Natural killer cell (primary cell): ENCODE measurements at regions not wholly inside any gene's neighbourhood (a gene's known extent, or its start where the extent isn't known, plus 50 kb on each side); places are given as distances from the start of the nearest gene placed in this dataset.

Source experiments
- ATAC-seq, 3 donors: fragments of 150-1000 bp in 2 of 3; fragments of 200-7000 bp in 1 of 3; cut with Tn5 transposase; 1 replicate in 1 of 3; 2 replicates in 2 of 3; pipeline ENCODE4 v1.10.0; 2021; ENCODE audit warnings: mild to moderate bottlenecking in 2 of 3, moderate library complexity in 2 of 3
- DNase-seq, 2 donors: peaks; one replicate each; pipeline versions ENCODE4 v3.0.0 to v3.0.0-alpha.2; 2013 to 2021; ENCODE audit warnings: mixed read lengths in 1 of 2
- H3K27ac ChIP-seq: one replicate; pipeline ENCODE4 v1.5.1; 2013; ENCODE audit warnings: mild to moderate bottlenecking, low read length
- H3K27me3 ChIP-seq: one replicate; pipeline ENCODE4 v1.6.1; 2013; ENCODE audit warnings: low read length; ENCODE audit not compliant: control insufficient read depth, insufficient read depth
- H3K36me3 ChIP-seq: one replicate; pipeline ENCODE4 v1.6.1; 2013; ENCODE audit warnings: low read length; ENCODE audit not compliant: control insufficient read depth, insufficient read depth
- H3K4me1 ChIP-seq: one replicate; pipeline ENCODE4 v1.6.1; 2013; ENCODE audit warnings: low read length; ENCODE audit not compliant: control insufficient read depth, insufficient read depth
- H3K4me3 ChIP-seq: one replicate; pipeline ENCODE4 v1.5.1; 2013; ENCODE audit warnings: low read length
- H3K9me3 ChIP-seq: one replicate; pipeline ENCODE4 v1.6.1; 2013; ENCODE audit warnings: low read length; ENCODE audit not compliant: control insufficient read depth, insufficient read depth
- H3K27ac Mint-ChIP-seq, 2 donors: one replicate each; pipeline ENCODE4 v1.8.0; 2022; ENCODE audit warnings: mild to moderate bottlenecking in 2 of 2, mixed read lengths in 2 of 2, moderate library complexity in 1 of 2
- H3K27me3 Mint-ChIP-seq, 2 donors: one replicate each; pipeline ENCODE4 v1.8.0; 2022; ENCODE audit warnings: low read depth in 2 of 2, mixed read lengths in 2 of 2
- H3K36me3 Mint-ChIP-seq: one replicate; pipeline ENCODE4 v1.8.0; 2022; ENCODE audit warnings: mixed read lengths
- H3K4me1 Mint-ChIP-seq, 2 donors: one replicate each; pipeline ENCODE4 v1.8.0; 2022; ENCODE audit warnings: mixed read lengths in 2 of 2
- H3K4me3 Mint-ChIP-seq: one replicate; pipeline ENCODE4 v1.8.0; 2022; ENCODE audit warnings: mild to moderate bottlenecking, moderate library complexity, mixed read lengths
- H3K9me3 Mint-ChIP-seq, 2 donors: one replicate each; pipeline ENCODE4 v1.8.0; 2022; ENCODE audit warnings: mixed read lengths in 2 of 2
- CTCF ChIP-seq: fragments of 200-600 bp; IDR thresholded peaks from one replicate; pipeline ENCODE4 v1.8.0; 2022; ENCODE audit warnings: antibody characterized with exemption
- WGBS: methylation state at CpG from one replicate; pipeline ENCODE4 v1.1.7; 2013; ENCODE audit warnings: missing lambda C conversion rate; ENCODE audit not compliant: insufficient coverage; 5-methylcytosine and 5-hydroxymethylcytosine counted together
- intact Hi-C: fragments of 100-400 bp; cut with micrococcal nuclease; formaldehyde crosslinking; loops from one replicate; pipeline ENCODE4 v1.14.2; 2022

GRCh38 chr13:23022704-23023103, 158.1 kb upstream of the SGCG start:
- no peak overlapping the region for H3K27ac ChIP-seq
- Mint-ChIP-seq H3K4me3 (no peak overlapping the region), H3K36me3 (no peaks in the 10 kb centered on the region), H3K27me3 (no peaks in the 10 kb centered on the region), H3K27ac (no peak overlapping the region), H3K4me1 (no peaks in the 10 kb centered on the region), H3K9me3 (no peaks in the 10 kb centered on the region)
- H3K36me3 ChIP-seq = no peaks in the 10 kb centered on the region
- H3K4me1 ChIP-seq = peaks cover 3% of the 10 kb centered on the region
- no peaks in the 10 kb centered on the region for H3K9me3 ChIP-seq
- 83% methylated on average over 6 of the region's 7 CpGs for WGBS
- ATAC-seq = no peak
- no peak for DNase-seq
- intact Hi-C loops = loop anchor here (10.0 kb wide), 1 partner anchor 1178 kb away; no protein-coding TSS in a partner anchor
- H3K27me3 ChIP-seq = no peaks in the 10 kb centered on the region
- no peak for TF ChIP-seq CTCF
- H3K4me3 ChIP-seq = no peak overlapping the region

- Mint-ChIP-seq H3K9me3 (no peaks in the 10 kb centered on the region), H3K27ac (no peak overlapping the region), H3K36me3 (no peaks in the 10 kb centered on the region), H3K4me3 (no peak overlapping the region), H3K27me3 (no peaks in the 10 kb centered on the region), H3K4me1 (no peaks in the 10 kb centered on the region)
- intact Hi-C loops = loop anchor here (10.0 kb wide), 1 partner anchor 1181 kb away; no protein-coding TSS in a partner anchor
- Histone ChIP-seq H3K36me3 (no peaks in the 10 kb centered on the region), H3K4me1 (peaks cover 3% of the 10 kb centered on the region), H3K27ac (no peak overlapping the region), H3K4me3 (no peak overlapping the region), H3K9me3 (no peaks in the 10 kb centered on the region), H3K27me3 (no peaks in the 10 kb centered on the region)
- WGBS = 71% methylated on average over 3 of the region's 5 CpGs
- no peak for DNase-seq
- no peak for ATAC-seq
- TF ChIP-seq CTCF = no peak
Observed at GRCh38 chr13:23025864-23026608, 154.7 kb upstream of the SGCG start.

- H3K27ac ChIP-seq = no peak overlapping the region
- no peak overlapping the region for H3K4me3 ChIP-seq
- DNase-seq (no peak), ATAC-seq (no peak)
- Mint-ChIP-seq H3K4me3 (no peak overlapping the region), H3K36me3 (no peaks in the 10 kb centered on the region), H3K4me1 (no peaks in the 10 kb centered on the region), H3K9me3 (no peaks in the 10 kb centered on the region), H3K27me3 (no peaks in the 10 kb centered on the region), H3K27ac (no peak overlapping the region)
- WGBS = 77% methylated on average over 3 of the region's 3 CpGs
- H3K4me1 ChIP-seq = no peaks in the 10 kb centered on the region
- no peaks in the 10 kb centered on the region for H3K9me3 ChIP-seq
- no peak for TF ChIP-seq CTCF
- no peaks in the 10 kb centered on the region for H3K27me3 ChIP-seq
- H3K36me3 ChIP-seq = no peaks in the 10 kb centered on the region
- intact Hi-C loops = no loop called here
Observed at GRCh38 chr13:23039266-23039935, 141.4 kb upstream of the SGCG start.
